Prostate gland (tissue), 2 donors: ENCODE measurements at regions not wholly inside any gene's neighbourhood (a gene's known extent, or its start where the extent isn't known, plus 50 kb on each side); places are given as distances from the start of the nearest gene placed in this dataset.

Experiments
- POLR2A ChIP-seq: fragments of 450-650 bp; IDR thresholded peaks from one replicate; pipeline ENCODE4 v1.6.1; 2016; ENCODE audit warnings: antibody characterized with exemption, mild to moderate bottlenecking
- TF ChIP-seq, protein P1 (sequence below), 4 experiments: fragments of 200-600 bp in 2 of 4; fragments of 450-650 bp in 2 of 4; sonication (generic) in 2 of 4; IDR thresholded peaks; 1 replicate in 3 of 4; 2 replicates in 1 of 4; pipeline ENCODE4 v1.5.1; 2016 to 2019; ENCODE audit warnings: antibody characterized with exemption in 4 of 4, mild to moderate bottlenecking in 2 of 4, moderate library complexity in 2 of 4

GRCh38 chr11:8329847-8330361, 66.2 kb upstream of the LMO1 start:
- TF ChIP-seq, protein P1, sequence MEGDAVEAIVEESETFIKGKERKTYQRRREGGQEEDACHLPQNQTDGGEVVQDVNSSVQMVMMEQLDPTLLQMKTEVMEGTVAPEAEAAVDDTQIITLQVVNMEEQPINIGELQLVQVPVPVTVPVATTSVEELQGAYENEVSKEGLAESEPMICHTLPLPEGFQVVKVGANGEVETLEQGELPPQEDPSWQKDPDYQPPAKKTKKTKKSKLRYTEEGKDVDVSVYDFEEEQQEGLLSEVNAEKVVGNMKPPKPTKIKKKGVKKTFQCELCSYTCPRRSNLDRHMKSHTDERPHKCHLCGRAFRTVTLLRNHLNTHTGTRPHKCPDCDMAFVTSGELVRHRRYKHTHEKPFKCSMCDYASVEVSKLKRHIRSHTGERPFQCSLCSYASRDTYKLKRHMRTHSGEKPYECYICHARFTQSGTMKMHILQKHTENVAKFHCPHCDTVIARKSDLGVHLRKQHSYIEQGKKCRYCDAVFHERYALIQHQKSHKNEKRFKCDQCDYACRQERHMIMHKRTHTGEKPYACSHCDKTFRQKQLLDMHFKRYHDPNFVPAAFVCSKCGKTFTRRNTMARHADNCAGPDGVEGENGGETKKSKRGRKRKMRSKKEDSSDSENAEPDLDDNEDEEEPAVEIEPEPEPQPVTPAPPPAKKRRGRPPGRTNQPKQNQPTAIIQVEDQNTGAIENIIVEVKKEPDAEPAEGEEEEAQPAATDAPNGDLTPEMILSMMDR (IDR thresholded peaks at IDR 0.05): no peak
- no peak for TF ChIP-seq POLR2A
